ENCODE measurements at regions not wholly inside any gene's neighbourhood (a gene's known extent, or its start where the extent isn't known, plus 50 kb on each side); places are given as distances from the start of the nearest gene placed in this dataset.

DNA sequence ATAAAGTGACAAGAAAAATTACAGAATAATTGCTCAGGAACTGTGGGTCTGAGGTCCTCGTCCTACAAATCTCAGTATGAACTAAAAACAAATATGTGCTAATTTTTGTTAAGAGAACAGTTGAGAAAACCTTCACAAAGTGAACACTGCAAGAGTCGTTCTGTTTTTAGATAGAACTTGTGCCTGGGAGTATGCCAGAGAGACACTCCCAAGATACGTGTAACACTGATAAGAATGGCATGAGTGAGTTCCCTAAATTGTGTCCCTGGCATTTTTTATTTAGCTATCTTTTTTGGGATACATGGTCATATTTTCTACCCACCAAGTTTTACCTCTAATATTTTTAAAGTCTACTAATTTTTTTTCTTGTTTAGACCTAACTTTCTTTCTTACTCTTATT, 860.0 kb upstream of the NR2F2 start:
- no peak for DNase-seq

DNA sequence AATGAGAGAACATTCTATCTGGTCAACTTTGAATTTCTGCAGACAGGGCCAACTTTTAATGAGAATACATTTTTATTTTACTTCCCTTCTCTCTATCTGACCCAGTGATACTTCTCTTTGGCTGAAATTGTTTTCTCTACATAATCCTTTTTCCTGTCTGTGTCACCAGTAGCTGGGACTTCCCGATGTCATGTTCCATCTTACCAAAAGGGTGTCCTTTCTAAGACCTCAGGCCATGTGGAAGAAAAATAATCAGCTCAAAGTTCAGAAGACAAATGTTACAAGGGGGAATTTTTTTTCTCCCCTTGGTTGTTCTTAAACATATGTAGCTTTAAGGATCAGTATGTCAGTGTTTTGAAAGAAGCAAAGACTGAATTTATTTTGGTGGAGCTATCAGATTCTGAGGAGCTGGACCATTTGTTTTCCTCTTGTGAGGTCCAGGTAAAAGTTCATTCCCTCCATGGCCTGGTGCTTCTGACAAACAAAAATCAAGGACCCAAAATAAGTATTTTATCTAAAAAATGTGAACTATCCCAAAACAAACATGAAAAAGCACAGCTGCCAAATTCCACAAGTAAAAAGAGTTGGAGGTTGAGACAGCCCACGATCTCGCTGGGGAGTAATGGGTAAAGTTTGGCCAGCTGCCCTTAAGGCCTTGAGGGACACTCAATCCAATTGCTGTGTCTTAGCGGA, 859.4 kb upstream of the NR2F2 start:
- no peak for DNase-seq

DNA sequence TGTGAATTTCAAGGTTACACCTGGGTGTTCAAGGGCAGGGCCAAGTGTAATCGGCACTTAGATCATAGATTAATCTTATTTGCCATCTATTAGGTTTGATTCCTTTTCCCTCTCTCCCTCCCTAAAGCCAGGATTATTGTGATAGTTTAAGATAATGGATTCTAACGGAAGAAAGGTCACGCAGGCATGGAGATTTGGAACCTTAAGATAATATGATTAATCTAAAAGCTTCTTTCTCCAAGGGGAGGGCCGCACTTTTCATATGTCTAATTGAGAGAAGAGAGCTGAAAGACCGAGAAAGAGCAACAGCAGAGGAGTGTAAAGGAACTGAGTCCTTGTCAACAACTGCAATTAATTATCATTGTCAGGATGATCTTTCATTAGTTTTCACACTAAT, 858.8 kb upstream of the NR2F2 start:
- DNase-seq: no peak

DNA sequence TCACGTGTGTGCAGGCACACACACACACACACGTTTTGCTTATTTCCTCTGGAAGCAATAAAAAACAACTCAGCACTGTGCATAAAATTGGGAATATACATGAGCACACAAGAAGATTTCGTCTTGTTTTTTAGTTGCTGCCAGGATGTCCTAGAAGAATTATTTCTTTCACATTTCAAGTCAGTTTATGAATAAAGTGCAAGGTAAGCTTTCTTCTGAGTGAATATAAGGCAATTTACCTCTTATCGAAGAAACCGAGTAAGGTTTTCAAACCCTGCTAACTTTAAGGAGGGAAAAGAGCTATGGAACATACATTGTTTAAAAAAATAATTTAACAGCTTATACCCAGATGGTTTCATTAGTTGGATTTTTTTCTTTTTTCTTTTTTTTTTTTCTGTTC, 855.4 kb upstream of the NR2F2 start:
- DNase-seq: no peak

DNA sequence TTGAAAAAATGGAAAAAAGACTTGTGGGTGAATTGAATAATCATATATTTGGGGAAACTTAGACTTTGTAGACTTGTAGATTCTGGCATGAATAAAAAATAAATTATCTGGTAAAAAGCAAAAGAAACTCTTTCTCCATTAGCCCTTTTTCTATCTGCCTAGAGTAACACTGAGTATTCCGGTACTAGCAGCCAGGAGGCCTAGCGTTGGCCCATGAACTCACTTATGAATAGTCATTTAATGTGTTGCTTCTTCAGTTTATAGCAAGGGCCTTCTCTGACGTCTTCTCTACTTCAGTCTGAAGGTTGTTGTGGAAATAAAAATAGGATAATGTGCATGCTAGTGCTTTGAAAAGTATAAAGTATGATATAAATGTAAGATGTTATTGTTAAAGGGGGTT, 851.2 kb upstream of the NR2F2 start:
- DNase-seq: no peak

DNA sequence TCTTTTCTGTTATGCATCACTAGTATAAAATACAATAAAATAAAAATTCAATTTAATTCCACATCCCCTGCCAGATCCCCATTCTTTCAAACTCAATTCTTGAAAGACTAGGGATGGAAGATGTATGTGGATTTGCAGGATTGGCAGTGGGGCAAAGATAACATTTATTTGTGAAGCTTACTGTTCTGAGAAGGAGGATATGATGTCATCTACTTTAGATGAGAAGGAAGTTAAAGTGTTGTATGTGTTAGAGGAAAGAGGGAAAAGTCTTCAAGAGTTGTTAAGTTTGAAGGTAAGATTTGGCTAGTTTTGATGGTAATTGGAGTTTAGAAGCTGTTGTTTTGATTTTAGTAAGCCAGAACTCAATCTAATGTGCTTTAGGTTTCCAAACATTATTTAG, 845.1 kb upstream of the NR2F2 start:
- no peak for DNase-seq

DNA sequence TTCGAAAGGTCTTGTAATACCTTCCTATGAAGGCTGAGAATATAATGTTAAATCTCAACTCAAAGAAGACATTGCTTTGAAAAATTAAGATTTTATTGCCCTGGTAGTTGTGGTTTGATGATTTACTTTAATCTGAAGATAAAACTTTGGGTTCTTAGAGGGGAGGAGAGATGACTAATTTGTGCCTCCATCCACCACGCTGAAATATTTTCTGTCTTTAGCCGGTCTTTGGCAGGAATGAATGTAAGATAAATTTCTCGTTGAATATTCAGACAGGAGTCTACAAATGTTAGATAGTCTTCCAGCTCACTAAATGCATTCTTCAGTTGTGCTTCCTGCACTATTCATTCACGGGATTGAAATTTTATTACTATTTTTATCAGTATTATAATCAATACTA, 844.3 kb upstream of the NR2F2 start:
- no peak for DNase-seq

DNA sequence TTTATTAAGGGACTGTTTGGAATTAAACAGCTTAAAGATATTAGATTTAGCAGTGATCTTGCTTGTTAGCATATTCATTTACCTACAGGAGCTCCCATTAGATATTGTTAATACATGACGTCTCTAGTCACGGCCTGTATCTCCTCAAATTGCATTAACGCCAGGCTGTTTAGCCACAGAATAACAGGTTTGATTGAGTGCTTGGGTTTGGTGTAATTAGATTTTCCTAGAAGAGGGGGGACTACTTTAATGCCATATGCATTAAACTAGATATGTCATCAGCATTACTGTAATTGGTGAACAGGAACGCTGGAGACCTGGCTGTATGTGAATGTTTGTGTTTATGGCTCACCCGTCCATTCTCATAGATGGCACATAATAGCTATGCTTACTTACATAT, 841.4 kb upstream of the NR2F2 start:
- no peak for DNase-seq

DNA sequence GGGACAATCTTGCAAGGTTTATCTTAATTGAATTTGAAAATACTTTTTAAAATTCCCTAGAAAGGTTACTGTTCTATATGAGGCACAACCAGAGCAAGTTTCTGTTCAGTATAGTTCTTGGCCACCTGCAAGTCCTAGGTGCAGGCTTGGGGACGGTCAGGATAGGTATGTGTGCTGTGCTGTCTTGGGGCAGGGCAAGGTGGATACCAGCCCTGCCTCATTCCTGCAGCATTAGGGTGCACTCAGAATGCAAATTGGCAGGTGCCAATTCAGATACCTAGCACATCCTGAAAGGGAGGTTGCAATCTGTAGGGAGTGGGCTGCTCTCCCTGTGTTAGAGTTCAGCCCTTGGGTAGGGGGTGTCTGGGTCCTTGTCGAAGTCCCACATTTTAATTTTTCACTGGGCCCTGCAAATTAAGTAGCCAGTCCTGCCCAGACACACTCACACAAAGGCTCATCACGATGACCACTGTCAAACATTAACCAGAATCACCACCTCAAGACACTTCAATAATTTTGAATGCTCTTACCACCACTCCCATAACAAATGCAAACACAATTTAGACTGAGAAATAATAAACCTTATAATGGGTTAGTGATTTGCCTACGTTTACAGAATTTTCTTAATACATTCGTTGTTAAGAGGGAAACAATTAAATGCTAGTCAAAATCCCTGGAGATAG, 838.0 kb upstream of the NR2F2 start:
- no peak for DNase-seq

DNA sequence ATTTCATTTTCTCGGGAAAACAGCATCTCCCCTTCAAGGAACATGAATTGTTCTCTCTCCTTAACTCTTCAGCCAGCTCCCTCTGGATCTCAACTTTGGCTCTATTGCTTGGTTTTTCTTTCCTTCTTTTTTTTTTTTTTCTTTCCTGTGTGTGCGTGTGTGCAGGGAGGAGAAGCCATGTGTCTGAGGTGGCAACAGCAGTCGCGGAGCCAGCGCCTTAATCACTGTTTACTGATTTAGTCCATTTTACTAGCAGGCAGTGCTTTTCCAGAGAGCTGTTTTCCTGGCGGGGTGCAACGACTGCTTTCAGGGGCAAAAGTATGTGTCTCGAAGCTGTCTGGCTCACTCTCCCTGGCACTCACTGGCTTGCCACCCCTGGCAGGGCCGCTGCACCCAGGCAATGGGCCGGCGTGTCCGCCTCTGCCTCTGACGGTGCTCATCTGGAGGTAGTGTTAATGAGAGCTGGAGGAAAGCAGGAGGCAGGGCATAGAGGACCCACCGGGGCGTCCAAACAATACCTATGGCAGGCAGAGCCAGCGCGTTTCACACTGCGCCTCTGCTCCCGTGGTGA, 835.4 kb upstream of the NR2F2 start:
- no peak for DNase-seq

DNA sequence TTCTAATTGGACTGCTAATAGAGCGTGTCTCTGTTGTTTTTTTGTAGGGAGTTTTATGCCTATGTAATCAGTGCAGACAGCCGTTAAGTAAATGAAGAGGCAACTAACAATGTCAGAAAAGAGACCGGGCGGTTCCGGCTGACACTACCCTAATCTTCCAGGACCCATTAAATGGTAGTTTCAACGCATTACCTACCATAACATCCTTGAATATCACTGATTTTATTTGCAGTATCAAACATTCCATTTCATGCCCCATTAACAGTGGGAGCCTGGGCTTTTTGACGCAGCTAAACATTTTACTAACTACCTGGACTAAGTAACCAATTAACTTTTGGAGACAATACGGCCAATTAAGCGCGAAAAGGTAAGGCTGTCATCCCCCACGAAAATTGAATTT, 832.9 kb upstream of the NR2F2 start:
- DNase-seq: no peak

DNA sequence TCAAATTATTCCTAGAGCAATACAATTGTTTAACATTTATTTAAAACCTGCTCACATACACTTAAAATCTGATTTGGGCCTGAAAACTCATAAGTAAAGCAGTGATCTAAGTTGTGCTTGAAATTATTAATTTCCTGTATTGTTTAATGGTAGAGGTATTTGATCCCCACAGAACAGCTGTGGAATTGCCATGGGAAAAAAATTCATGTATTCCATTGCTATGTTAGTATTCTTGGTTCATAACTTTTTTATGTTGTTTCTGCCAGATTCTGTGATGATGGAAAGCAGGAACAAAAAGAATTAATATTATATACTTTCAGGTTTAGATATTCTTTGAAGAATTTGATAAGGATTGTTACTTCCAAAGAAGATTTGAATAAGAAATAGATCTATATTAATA, 831.5 kb upstream of the NR2F2 start:
- DNase-seq: no peak

DNA sequence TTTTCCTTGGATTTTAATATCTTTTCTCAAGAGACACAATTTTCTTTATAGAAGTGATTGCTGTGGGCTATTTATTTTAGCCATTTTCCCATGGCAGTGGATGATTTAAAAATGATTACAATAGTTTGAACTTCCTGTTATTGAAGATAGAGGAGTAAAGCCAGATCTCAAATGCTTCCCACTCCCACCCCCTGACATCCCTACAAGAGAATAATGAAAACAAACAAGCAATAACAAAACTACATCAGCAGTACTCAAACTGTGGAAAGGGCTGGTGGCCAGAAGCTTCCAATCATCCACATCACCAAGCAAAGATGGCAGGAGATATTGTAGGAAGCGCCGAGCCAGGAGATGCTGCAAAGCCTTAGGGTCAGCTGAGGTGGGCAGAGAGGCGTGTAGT, 831.1 kb upstream of the NR2F2 start:
- no peak for DNase-seq

DNA sequence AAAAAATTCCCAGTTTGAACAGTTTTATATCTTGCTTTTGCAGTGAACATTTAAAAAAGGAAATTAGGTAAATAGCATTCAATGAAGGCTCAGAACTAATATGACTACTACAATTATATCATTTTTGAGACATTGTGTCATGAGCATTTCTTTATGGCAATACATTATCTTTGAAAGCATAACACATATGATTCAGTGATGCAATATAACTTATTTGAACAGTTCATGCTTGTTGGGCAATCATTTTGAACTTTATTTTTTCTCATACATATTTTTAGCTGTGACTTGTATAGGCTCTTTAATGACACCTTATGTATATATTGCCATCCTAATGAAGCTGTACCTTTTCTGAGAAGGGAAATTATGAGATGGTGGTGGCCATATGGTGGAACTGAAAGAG, 828.6 kb upstream of the NR2F2 start:
- DNase-seq: no peak

DNA sequence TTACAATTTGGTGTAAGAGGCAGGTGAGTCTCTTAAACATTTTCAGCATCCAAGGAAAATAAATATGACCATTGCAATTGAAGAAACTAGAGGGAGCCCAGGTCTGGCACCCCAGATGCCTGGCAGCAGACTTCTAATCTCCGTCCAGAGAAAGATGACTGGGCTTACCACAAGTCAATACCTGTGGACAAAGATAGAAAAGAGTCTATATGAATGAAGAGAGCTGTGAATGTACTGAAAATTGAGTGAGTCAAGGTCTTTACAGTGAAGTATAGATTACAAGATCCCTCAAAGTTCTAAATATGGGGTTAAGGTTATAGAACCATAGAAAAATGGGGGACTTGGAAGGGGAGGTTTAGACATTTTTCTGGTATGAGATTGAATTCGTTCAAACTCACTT, 827.4 kb upstream of the NR2F2 start:
- no peak for DNase-seq

DNA sequence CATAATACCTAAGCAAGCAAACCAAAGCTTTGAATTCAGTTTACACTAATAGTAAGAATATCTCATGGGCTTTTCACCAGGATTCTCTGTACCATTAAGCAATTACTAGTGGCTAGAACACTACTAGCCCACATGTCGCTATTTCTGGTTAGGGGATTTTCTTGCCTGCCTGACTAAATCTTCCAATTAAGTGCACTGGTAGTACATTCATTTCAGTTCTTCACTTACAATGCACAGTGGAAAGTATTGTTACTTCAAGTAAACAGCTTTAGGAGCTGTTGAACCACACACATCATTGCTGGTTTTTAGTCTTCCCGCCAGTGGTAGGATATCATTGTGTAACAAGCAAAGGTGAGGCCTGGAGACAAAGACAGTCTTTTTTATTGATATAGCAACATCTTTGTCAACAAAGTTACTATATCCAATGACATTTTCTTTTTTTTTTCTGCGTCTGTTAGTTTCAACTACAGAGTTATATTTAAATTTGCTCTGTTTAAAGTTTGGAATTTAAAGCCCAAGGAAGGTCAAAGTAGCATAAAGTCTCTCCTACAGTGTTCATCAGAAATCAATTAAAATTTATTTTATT, 826.8 kb upstream of the NR2F2 start:
- no peak for DNase-seq

DNA sequence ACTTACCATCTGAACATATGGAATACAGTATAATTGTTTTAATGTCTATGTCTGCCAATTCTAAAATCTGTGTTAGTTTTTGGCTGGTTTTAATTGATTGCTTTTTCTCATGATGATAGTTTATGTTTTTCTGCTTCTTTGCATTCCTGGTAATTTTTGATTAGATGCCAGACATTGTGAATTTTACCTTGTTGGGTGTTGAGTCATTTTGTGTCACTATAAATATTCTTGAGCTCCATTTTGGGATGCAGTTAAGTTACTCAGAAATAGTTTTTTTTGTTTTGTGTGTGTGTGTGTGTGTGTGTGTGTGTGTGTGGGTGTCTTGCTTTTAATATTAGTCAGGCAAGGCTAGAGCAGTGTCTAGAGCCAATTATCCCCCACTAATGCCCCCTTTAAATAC, 818.8 kb upstream of the NR2F2 start:
- no peak for DNase-seq

DNA sequence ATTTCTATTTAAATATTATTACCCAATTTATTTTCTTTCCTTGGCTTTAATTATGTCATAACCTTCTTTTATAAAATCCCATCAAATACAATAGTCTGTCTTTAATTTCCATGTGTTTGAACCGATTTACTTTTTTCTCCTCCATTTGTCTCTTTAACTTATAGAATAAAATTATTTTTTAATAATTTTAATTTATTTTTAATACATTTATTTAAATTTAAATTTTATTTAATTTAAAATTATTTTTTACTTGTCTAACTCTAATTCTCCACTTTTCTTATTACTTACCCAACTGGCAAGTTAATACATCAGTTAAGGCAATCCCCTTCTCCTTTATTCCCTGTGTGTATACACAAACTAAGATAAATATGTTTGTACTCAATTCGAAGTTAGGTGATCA, 817.6 kb upstream of the NR2F2 start:
- DNase-seq: no peak

DNA sequence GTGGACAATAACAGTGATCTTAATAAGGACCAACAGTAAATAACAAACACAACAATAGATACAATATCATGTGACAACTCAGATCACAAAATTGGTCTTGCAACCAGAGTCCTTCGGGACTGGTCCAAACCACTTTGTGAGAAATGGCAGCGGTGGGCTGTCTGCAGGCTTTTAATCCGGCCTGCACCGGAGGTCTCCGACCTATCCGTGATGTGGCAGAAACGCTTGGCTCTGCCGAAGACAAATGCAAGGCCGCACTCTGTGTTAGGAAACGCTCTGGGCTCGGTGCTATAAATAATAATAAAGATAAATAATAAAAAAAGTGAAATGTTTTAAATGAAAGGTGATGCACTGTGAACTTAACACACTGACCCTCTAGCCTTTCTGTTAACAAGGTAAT, 810.6 kb upstream of the NR2F2 start:
- no peak for DNase-seq

DNA sequence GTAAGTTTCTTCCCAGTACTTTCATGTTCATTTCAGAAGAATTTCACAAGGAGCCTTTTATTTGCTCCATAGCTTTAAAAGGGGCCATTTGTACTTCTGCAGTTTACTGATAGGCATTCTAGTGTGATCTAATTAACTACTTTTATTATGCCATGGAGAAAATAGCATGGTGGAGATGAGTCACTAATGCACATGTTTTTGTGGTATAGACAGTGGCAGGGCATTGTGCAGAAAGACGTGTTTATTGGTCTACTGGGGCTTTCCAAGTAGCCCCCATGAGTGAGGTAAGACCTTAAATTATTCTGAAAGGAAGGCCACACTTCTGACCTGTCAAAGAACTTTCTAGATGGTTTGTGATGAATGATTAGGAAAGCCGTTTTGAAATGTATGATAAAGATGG, 810.0 kb upstream of the NR2F2 start:
- no peak for DNase-seq

DNA sequence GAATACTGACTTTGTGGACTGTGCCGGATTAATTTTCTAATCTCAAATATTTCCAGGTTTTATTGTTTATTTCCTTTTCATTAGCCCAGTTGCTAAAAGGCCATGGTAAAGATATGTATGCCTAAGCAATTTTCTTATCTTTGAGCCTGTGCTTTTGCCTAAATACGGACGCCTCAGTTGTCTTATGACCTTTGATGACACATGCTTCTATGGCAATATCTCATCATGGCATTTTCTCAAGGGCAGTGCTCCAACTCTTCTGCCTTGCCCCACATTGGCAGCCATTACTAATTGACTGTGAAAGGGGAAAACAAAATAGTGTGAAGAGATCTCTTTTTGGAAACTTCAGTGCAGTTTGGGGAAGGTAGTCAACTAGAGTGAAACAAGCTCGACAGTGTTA, 809.6 kb upstream of the NR2F2 start:
- DNase-seq: no peak

DNA sequence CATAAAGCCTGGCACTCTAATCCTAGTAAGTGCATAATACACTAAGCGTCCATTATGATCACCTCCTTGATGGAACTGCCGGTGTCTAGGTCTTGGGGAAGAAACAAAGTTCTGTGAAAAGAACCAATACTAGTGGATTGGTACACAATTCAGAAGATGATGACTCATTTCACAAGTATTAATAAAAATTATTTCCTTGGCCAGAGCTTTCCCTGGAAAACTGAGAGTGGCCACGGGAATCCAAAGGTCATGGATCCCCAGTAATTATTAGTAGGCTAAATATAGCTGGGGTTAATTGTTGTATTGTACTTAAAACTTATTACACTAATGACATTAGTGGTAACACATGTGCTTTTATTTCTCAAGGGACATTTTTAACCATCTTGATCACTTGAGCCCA, 808.0 kb upstream of the NR2F2 start:
- DNase-seq: no peak

DNA sequence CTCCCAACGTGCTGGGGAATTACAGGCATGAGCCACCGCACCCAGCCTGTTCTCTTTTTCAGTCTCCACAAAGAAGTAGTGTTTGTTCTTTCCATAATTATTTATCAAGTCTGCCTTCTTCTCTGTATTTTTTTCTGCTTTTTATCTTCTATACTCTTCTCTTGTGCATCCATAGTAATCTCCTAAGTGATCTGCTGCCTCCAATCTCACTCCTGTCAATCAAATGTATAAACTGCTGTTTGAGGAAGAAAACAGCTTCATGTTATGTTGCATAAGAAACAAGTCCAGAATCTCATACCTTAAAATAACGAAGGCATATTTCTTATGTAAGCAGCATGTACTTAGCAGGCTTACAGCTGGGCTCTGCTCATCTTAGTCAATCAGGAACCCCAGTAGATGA, 801.6 kb upstream of the NR2F2 start:
- no peak for DNase-seq

DNA sequence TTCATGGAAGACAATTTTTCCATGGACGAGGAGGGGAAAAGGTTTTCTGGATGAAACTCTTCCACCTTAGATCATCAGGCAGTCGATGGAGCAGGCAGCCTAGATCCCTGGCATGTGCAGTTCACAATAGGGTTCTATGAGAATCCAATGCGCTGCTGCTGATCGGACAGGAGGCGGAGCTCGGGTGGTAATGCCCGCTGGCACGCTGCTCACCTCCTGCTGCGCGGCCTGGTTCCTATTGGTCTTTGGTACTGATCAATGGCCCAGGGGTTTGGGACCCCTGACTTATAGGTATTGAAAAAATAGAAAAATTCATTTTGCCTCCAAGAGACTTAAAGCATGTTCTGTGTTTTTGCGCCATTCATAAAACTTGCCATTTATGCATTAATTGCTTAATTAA, 793.9 kb upstream of the NR2F2 start:
- no peak for DNase-seq
